Inflammatory macrophage treated with lipopolysaccharide for 4 hours (primary cell): ENCODE measurements at regions not wholly inside any gene's neighbourhood (a gene's known extent, or its start where the extent isn't known, plus 50 kb on each side); places are given as distances from the start of the nearest gene placed in this dataset.
"Not testable (repeated sequence)": the region's sequence is repeated elsewhere in the genome, so short reads cannot be mapped to it uniquely, and the experiment has no call there.

Source experiments
- DNase-seq: peaks from one replicate; pipeline ENCODE4 v3.0.0-alpha.2; 2020

- no peak for DNase-seq
Measured at GRCh38 chr7:39758234-39758970, 135.0 kb downstream of the RALA start.

- no peak for DNase-seq
Measured at GRCh38 chr7:39761449-39761848, 138.1 kb downstream of the RALA start.

GRCh38 chr7:39762466-39762865, 139.1 kb downstream of the RALA start:
- DNase-seq, result not testable (repeated sequence)

- not testable (repeated sequence) for DNase-seq
Measured at GRCh38 chr7:39762881-39763280, 139.5 kb downstream of the RALA start.

- not testable (repeated sequence) for DNase-seq
Measured at GRCh38 chr7:39765833-39766232, 142.5 kb downstream of the RALA start.

GRCh38 chr7:39768439-39768838, 145.1 kb downstream of the RALA start:
- DNase-seq, result not testable (repeated sequence)

- DNase-seq, result not testable (repeated sequence)
Measured at GRCh38 chr7:39774341-39774851, 151.0 kb downstream of the RALA start.

- DNase-seq, result peak; percentile 3
Measured at GRCh38 chr7:39781557-39781956, 158.2 kb downstream of the RALA start.

- not testable (repeated sequence) for DNase-seq
Measured at GRCh38 chr7:39786440-39786839, 163.1 kb downstream of the RALA start.

GRCh38 chr7:39791035-39791434, 159.0 kb upstream of the CDK13 start:
- DNase-seq, result not testable (repeated sequence)

- DNase-seq, result not testable (repeated sequence)
Measured at GRCh38 chr7:39791911-39792310, 158.1 kb upstream of the CDK13 start.

GRCh38 chr7:39793026-39793425, 157.0 kb upstream of the CDK13 start:
- not testable (repeated sequence) for DNase-seq

GRCh38 chr7:39793851-39794250, 156.2 kb upstream of the CDK13 start:
- not testable (repeated sequence) for DNase-seq

GRCh38 chr7:39796947-39797346, 153.1 kb upstream of the CDK13 start:
- DNase-seq, result not testable (repeated sequence)

- DNase-seq, result not testable (repeated sequence)
Measured at GRCh38 chr7:39798077-39798476, 152.0 kb upstream of the CDK13 start.

- DNase-seq, result no peak
Measured at GRCh38 chr7:39808796-39809481, 141.1 kb upstream of the CDK13 start.

- DNase-seq, result no peak
Measured at GRCh38 chr7:39810204-39810642, 139.8 kb upstream of the CDK13 start.

GRCh38 chr7:39810710-39811109, 139.3 kb upstream of the CDK13 start:
- no peak for DNase-seq

GRCh38 chr7:39811161-39811614, 138.9 kb upstream of the CDK13 start:
- DNase-seq, result no peak

GRCh38 chr7:39816462-39817060, 133.5 kb upstream of the CDK13 start:
- no peak for DNase-seq

- no peak for DNase-seq
Measured at GRCh38 chr7:39819514-39819913, 130.5 kb upstream of the CDK13 start.

GRCh38 chr7:39824456-39825200, 125.4 kb upstream of the CDK13 start:
- DNase-seq, result no peak
